Testis (tissue), 2 donors: ENCODE measurements at regions not wholly inside any gene's neighbourhood (a gene's known extent, or its start where the extent isn't known, plus 50 kb on each side); places are given as distances from the start of the nearest gene placed in this dataset.

ENCODE experiments used
- POLR2A ChIP-seq: fragments of 450-650 bp; IDR thresholded peaks from one replicate; pipeline ENCODE4 v1.6.1; 2017; ENCODE audit warnings: antibody characterized with exemption, mild to moderate bottlenecking, moderate library complexity
- TF ChIP-seq, protein P1 (sequence below), 3 experiments: fragments of 450-650 bp in 2 of 3; fragments of 200-600 bp in 1 of 3; sonication (generic) in 1 of 3; IDR thresholded peaks; one replicate each; pipeline ENCODE4 v1.5.1; 2016 to 2019; ENCODE audit warnings: antibody characterized with exemption in 3 of 3, mild to moderate bottlenecking in 2 of 3, moderate library complexity in 1 of 3

DNA sequence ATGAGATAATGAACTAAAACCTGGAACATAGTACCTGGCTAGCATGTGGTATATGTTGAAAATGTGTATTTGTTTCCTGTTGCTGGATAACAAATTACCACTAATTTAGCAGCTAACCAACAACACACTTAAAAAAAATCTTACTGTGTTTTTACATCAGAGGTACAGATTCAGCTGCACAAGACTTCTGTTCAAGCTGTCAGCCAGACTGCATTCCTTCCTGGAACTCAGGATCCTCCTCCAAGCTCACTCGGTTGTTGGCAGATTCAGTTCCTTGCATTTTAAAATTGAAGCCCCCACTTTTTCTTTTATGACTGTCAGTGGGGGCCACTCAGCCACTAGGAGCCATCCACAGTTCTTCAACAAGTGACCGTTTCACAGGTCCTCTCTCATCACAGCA, 246.9 kb upstream of the DACH1 start:
- TF ChIP-seq, protein P1, sequence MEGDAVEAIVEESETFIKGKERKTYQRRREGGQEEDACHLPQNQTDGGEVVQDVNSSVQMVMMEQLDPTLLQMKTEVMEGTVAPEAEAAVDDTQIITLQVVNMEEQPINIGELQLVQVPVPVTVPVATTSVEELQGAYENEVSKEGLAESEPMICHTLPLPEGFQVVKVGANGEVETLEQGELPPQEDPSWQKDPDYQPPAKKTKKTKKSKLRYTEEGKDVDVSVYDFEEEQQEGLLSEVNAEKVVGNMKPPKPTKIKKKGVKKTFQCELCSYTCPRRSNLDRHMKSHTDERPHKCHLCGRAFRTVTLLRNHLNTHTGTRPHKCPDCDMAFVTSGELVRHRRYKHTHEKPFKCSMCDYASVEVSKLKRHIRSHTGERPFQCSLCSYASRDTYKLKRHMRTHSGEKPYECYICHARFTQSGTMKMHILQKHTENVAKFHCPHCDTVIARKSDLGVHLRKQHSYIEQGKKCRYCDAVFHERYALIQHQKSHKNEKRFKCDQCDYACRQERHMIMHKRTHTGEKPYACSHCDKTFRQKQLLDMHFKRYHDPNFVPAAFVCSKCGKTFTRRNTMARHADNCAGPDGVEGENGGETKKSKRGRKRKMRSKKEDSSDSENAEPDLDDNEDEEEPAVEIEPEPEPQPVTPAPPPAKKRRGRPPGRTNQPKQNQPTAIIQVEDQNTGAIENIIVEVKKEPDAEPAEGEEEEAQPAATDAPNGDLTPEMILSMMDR (IDR thresholded peaks at IDR 0.05): no peak
- TF ChIP-seq POLR2A: no peak
